ENCODE measurements at regions not wholly inside any gene's neighbourhood (a gene's known extent, or its start where the extent isn't known, plus 50 kb on each side); places are given as distances from the start of the nearest gene placed in this dataset.

- Mint-ChIP-seq H3K9me3 (peaks cover 11 to 18% of the 10 kb centered on the region in 2 donors), H3K4me3 (no peak overlapping the region), H3K4me1 (ENCODE audit: low read depth in 2 of 2) (no peaks in the 10 kb centered on the region), H3K27ac (no peak overlapping the region), H3K27me3 (no peaks in the 10 kb centered on the region), H3K36me3 (ENCODE audit: insufficient read depth) (no peaks in the 10 kb centered on the region)
- ATAC-seq (replicated peaks) (no peak), DNase-seq (no peak)
Observed at GRCh38 chr18:4870177-4870773, 326.8 kb downstream of the AKAIN1 start.

- no peak overlapping the region for H3K27ac Mint-ChIP-seq
- no peak for ATAC-seq (replicated peaks)
- no peaks in the 10 kb centered on the region for H3K4me1 Mint-ChIP-seq (ENCODE audit: low read depth in 2 of 2)
- H3K36me3 Mint-ChIP-seq (ENCODE audit: insufficient read depth): no peaks in the 10 kb centered on the region
- H3K27me3 Mint-ChIP-seq: no peaks in the 10 kb centered on the region
- H3K9me3 Mint-ChIP-seq: peaks cover 12 to 21% of the 10 kb centered on the region in 2 donors
- no peak for DNase-seq
- no peak overlapping the region for H3K4me3 Mint-ChIP-seq
Observed at GRCh38 chr18:4869155-4869554, 327.9 kb downstream of the AKAIN1 start.

GRCh38 chr18:4858379-4859127, 338.5 kb downstream of the AKAIN1 start:
- peaks cover 0 to 7% of the 10 kb centered on the region in 2 donors for H3K9me3 Mint-ChIP-seq
- H3K4me1 Mint-ChIP-seq (ENCODE audit: low read depth in 2 of 2): no peaks in the 10 kb centered on the region
- ATAC-seq (replicated peaks) (no peak), DNase-seq (no peak)
- no peak overlapping the region for H3K27ac Mint-ChIP-seq
- no peaks in the 10 kb centered on the region for H3K27me3 Mint-ChIP-seq
- H3K36me3 Mint-ChIP-seq (ENCODE audit: insufficient read depth): no peaks in the 10 kb centered on the region
- H3K4me3 Mint-ChIP-seq: no peak overlapping the region

- no peak for DNase-seq
- H3K9me3 Mint-ChIP-seq: peaks cover 1 to 3% of the 10 kb centered on the region in 2 donors
- ATAC-seq (replicated peaks): no peak
- H3K4me3 Mint-ChIP-seq: no peak overlapping the region
- no peaks in the 10 kb centered on the region for H3K4me1 Mint-ChIP-seq (ENCODE audit: low read depth in 2 of 2)
- H3K27me3 Mint-ChIP-seq: no peaks in the 10 kb centered on the region
- H3K36me3 Mint-ChIP-seq (ENCODE audit: insufficient read depth): no peaks in the 10 kb centered on the region
- H3K27ac Mint-ChIP-seq: no peak overlapping the region
Observed at GRCh38 chr18:4854671-4855070, 342.4 kb downstream of the AKAIN1 start.

GRCh38 chr18:4851301-4851976, 345.6 kb downstream of the AKAIN1 start:
- no peak overlapping the region for H3K27ac Mint-ChIP-seq
- no peak overlapping the region for H3K4me3 Mint-ChIP-seq
- ATAC-seq (replicated peaks) (no peak), DNase-seq (no peak)
- no peaks in the 10 kb centered on the region for H3K36me3 Mint-ChIP-seq (ENCODE audit: insufficient read depth)
- peaks cover 9 to 15% of the 10 kb centered on the region in 2 donors for H3K9me3 Mint-ChIP-seq
- H3K4me1 Mint-ChIP-seq (ENCODE audit: low read depth in 2 of 2): no peaks in the 10 kb centered on the region
- H3K27me3 Mint-ChIP-seq: no peaks in the 10 kb centered on the region

- no peaks in the 10 kb centered on the region for H3K4me1 Mint-ChIP-seq (ENCODE audit: low read depth in 2 of 2)
- no peak for ATAC-seq (replicated peaks)
Observed at GRCh38 chr18:4847056-4847455, 350.0 kb downstream of the AKAIN1 start.

GRCh38 chr18:4844320-4844719, 352.7 kb downstream of the AKAIN1 start:
- ATAC-seq (replicated peaks) (no peak), DNase-seq (no peak)
- H3K36me3 Mint-ChIP-seq (ENCODE audit: insufficient read depth): no peaks in the 10 kb centered on the region
- no peaks in the 10 kb centered on the region for H3K4me1 Mint-ChIP-seq (ENCODE audit: low read depth in 2 of 2)
- no peak overlapping the region for H3K27ac Mint-ChIP-seq
- no peak overlapping the region for H3K4me3 Mint-ChIP-seq
- H3K27me3 Mint-ChIP-seq: no peaks in the 10 kb centered on the region
- peaks cover 15 to 28% of the 10 kb centered on the region in 2 donors for H3K9me3 Mint-ChIP-seq

More at GRCh38 chr18:4847056-4847455, 350.0 kb downstream of the AKAIN1 start:
- peaks cover 18 to 28% of the 10 kb centered on the region in 2 donors for H3K9me3 Mint-ChIP-seq
- no peak overlapping the region for H3K27ac Mint-ChIP-seq
- no peaks in the 10 kb centered on the region for H3K36me3 Mint-ChIP-seq (ENCODE audit: insufficient read depth)
- no peak for DNase-seq
- H3K4me3 Mint-ChIP-seq: no peak overlapping the region
- H3K27me3 Mint-ChIP-seq: no peaks in the 10 kb centered on the region

- ATAC-seq (replicated peaks): no peak
- Mint-ChIP-seq H3K9me3 (peaks cover 13 to 24% of the 10 kb centered on the region in 2 donors), H3K27ac (no peak overlapping the region), H3K4me1 (ENCODE audit: low read depth in 2 of 2) (no peaks in the 10 kb centered on the region), H3K36me3 (ENCODE audit: insufficient read depth) (no peaks in the 10 kb centered on the region), H3K27me3 (no peaks in the 10 kb centered on the region), H3K4me3 (no peak overlapping the region)
- no peak for DNase-seq
Observed at GRCh38 chr18:4843771-4844170, 353.3 kb downstream of the AKAIN1 start.

- H3K27me3 Mint-ChIP-seq: no peaks in the 10 kb centered on the region
- no peak for DNase-seq
- no peak for ATAC-seq (replicated peaks)
- H3K27ac Mint-ChIP-seq: no peak overlapping the region
- H3K36me3 Mint-ChIP-seq (ENCODE audit: insufficient read depth): no peaks in the 10 kb centered on the region
- peaks cover 16 to 24% of the 10 kb centered on the region in 2 donors for H3K9me3 Mint-ChIP-seq
- H3K4me3 Mint-ChIP-seq: no peak overlapping the region
- no peaks in the 10 kb centered on the region for H3K4me1 Mint-ChIP-seq (ENCODE audit: low read depth in 2 of 2)
Observed at GRCh38 chr18:4842751-4843150, 354.3 kb downstream of the AKAIN1 start.

- H3K36me3 Mint-ChIP-seq (ENCODE audit: insufficient read depth): no peaks in the 10 kb centered on the region
- no peak for ATAC-seq (replicated peaks)
- no peak overlapping the region for H3K27ac Mint-ChIP-seq
- no peaks in the 10 kb centered on the region for H3K4me1 Mint-ChIP-seq (ENCODE audit: low read depth in 2 of 2)
- H3K27me3 Mint-ChIP-seq: no peaks in the 10 kb centered on the region
- H3K4me3 Mint-ChIP-seq: no peak overlapping the region
- DNase-seq: no peak
- peaks cover 14 to 20% of the 10 kb centered on the region in 2 donors for H3K9me3 Mint-ChIP-seq
Observed at GRCh38 chr18:4842287-4842686, 354.8 kb downstream of the AKAIN1 start.

GRCh38 chr18:4839639-4840038, 357.4 kb downstream of the AKAIN1 start:
- Mint-ChIP-seq H3K36me3 (ENCODE audit: insufficient read depth) (no peaks in the 10 kb centered on the region), H3K27me3 (no peaks in the 10 kb centered on the region), H3K27ac (no peak overlapping the region), H3K4me3 (no peak overlapping the region), H3K4me1 (ENCODE audit: low read depth in 2 of 2) (no peaks in the 10 kb centered on the region), H3K9me3 (peaks cover 13 to 15% of the 10 kb centered on the region in 2 donors)
- no peak for DNase-seq
- ATAC-seq (replicated peaks): no peak

- H3K36me3 Mint-ChIP-seq (ENCODE audit: insufficient read depth): no peaks in the 10 kb centered on the region
- H3K9me3 Mint-ChIP-seq: peaks cover 0 to 11% of the 10 kb centered on the region in 2 donors
- no peak for DNase-seq
- no peak overlapping the region for H3K27ac Mint-ChIP-seq
- H3K4me1 Mint-ChIP-seq (ENCODE audit: low read depth in 2 of 2): no peaks in the 10 kb centered on the region
- ATAC-seq (replicated peaks): no peak
- H3K4me3 Mint-ChIP-seq: no peak overlapping the region
- H3K27me3 Mint-ChIP-seq: no peaks in the 10 kb centered on the region
Observed at GRCh38 chr18:4836141-4836540, 360.9 kb downstream of the AKAIN1 start.

- H3K27me3 Mint-ChIP-seq: no peaks in the 10 kb centered on the region
- H3K36me3 Mint-ChIP-seq (ENCODE audit: insufficient read depth): no peaks in the 10 kb centered on the region
- H3K4me3 Mint-ChIP-seq: no peak overlapping the region
- no peaks in the 10 kb centered on the region for H3K4me1 Mint-ChIP-seq (ENCODE audit: low read depth in 2 of 2)
- DNase-seq (no peak), ATAC-seq (replicated peaks) (no peak)
- H3K9me3 Mint-ChIP-seq: peaks cover 0 to 5% of the 10 kb centered on the region in 2 donors
- H3K27ac Mint-ChIP-seq: no peak overlapping the region
Observed at GRCh38 chr18:4831791-4832375, 365.2 kb downstream of the AKAIN1 start.
